ENCODE measurements at regions not wholly inside any gene's neighbourhood (a gene's known extent, or its start where the extent isn't known, plus 50 kb on each side); places are given as distances from the start of the nearest gene placed in this dataset.

DNA sequence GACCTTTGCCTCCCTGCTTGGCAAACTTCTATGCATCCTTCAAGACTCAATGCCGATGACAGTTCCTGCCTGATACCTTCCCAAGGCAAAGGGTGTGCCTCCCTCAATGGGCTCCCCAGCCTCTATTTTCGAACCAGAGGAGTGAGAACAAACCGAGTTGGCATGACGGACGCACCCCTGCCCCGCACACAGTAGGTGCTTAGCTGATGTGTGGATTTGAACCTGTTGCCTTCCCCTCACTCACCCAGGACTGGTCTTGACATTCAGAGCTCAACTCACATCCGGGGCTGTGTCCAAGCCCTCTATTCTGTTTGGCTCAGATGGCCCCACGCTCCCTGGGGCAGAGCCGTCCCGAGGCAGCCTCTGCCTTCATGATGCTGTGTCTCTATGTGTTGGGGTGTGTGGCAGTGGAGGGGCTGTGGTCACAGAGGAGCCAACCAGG, 52.2 kb upstream of the SLC6A11 start:
- Mint-ChIP-seq H3K27ac (no peak overlapping the region), H3K4me1 (no peaks in the 10 kb centered on the region), H3K4me3 (no peak overlapping the region), H3K36me3 (no peaks in the 10 kb centered on the region), H3K27me3 (ENCODE audit: low read depth in 2 of 2) (peaks cover 12 to 42% of the 10 kb centered on the region in 2 donors), H3K9me3 (no peaks in the 10 kb centered on the region)
- no peak overlapping the region for H3K27ac ChIP-seq (ENCODE audit: low read length)
- TF ChIP-seq, protein P1, sequence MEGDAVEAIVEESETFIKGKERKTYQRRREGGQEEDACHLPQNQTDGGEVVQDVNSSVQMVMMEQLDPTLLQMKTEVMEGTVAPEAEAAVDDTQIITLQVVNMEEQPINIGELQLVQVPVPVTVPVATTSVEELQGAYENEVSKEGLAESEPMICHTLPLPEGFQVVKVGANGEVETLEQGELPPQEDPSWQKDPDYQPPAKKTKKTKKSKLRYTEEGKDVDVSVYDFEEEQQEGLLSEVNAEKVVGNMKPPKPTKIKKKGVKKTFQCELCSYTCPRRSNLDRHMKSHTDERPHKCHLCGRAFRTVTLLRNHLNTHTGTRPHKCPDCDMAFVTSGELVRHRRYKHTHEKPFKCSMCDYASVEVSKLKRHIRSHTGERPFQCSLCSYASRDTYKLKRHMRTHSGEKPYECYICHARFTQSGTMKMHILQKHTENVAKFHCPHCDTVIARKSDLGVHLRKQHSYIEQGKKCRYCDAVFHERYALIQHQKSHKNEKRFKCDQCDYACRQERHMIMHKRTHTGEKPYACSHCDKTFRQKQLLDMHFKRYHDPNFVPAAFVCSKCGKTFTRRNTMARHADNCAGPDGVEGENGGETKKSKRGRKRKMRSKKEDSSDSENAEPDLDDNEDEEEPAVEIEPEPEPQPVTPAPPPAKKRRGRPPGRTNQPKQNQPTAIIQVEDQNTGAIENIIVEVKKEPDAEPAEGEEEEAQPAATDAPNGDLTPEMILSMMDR (IDR thresholded peaks at IDR 0.05) = no peak
- DNase-seq (no peak), ATAC-seq (no peak)
- no peaks in the 10 kb centered on the region for H3K9me3 ChIP-seq (ENCODE audit: control insufficient read depth, insufficient read depth, low read length)
- H3K36me3 ChIP-seq (ENCODE audit: control insufficient read depth, insufficient read depth, low read length) = no peaks in the 10 kb centered on the region
- no peak overlapping the region for H3K4me3 ChIP-seq (ENCODE audit: low read length)
- WGBS (ENCODE audit: insufficient coverage) = 82% methylated on average over 10 of the region's 10 CpGs
- no peaks in the 10 kb centered on the region for H3K4me1 ChIP-seq (ENCODE audit: control insufficient read depth, insufficient read depth, low read length)
- no peaks in the 10 kb centered on the region for H3K27me3 ChIP-seq (ENCODE audit: control insufficient read depth, insufficient read depth, low read length)
- intact Hi-C loops (cut with micrococcal nuclease) = no loop called here

DNA sequence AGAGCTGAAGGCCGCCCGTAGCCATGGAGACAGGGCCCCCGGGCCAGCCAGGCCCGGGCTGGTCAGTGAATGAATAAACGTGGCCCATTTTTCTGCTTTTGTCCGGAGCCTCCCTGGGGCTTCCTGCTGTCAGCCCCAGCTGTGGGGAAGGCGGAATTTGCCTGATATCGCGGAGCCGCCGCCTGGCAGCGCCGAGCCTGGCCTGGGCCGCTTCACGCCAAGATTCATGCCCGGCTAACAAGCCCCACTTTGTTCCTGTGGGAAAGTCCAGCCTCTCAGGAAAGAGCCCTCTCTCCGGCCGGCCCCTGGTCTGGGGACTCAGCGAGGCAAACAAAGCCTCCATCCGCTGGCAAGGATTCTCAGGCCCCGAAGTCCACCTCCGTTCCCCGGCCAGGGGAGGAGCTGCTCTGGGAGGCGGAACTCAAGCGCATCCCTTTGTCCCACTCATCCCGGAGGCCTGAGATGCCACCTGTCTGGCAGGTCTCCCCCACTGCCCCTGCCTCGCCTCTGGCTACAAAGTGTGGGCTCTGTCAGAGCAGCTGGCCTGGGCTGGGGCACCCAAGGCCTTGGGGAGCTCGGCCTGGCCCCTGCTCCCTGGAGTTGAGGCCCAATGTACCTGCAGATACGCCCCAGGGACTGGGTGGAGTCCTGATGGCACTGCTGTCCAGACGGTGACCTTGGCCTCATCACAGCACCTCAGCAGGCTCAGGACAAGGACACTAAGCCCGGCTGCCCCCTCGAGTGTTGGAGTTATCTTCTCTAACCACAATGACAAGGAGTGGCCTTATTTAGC, 51.6 kb upstream of the SLC6A11 start:
- DNase-seq (no peak), ATAC-seq (no peak)
- H3K27ac ChIP-seq (ENCODE audit: low read length) = no peak overlapping the region
- H3K36me3 ChIP-seq (ENCODE audit: control insufficient read depth, insufficient read depth, low read length) = no peaks in the 10 kb centered on the region
- peaks cover 12 to 42% of the 10 kb centered on the region in 2 donors for H3K27me3 Mint-ChIP-seq (ENCODE audit: low read depth in 2 of 2)
- no peak overlapping the region for H3K4me3 ChIP-seq (ENCODE audit: low read length)
- H3K4me1 Mint-ChIP-seq = no peaks in the 10 kb centered on the region
- H3K27me3 ChIP-seq (ENCODE audit: control insufficient read depth, insufficient read depth, low read length) = no peaks in the 10 kb centered on the region
- H3K27ac Mint-ChIP-seq = no peak overlapping the region
- 52% methylated on average over 32 of the region's 32 CpGs for WGBS (ENCODE audit: insufficient coverage)
- intact Hi-C loops (cut with micrococcal nuclease) = no loop called here
- H3K9me3 Mint-ChIP-seq = no peaks in the 10 kb centered on the region
- TF ChIP-seq, protein P1 (IDR thresholded peaks at IDR 0.05) = no peak
- no peak overlapping the region for H3K4me3 Mint-ChIP-seq
- H3K4me1 ChIP-seq (ENCODE audit: control insufficient read depth, insufficient read depth, low read length) = no peaks in the 10 kb centered on the region
- H3K9me3 ChIP-seq (ENCODE audit: control insufficient read depth, insufficient read depth, low read length) = no peaks in the 10 kb centered on the region
- no peaks in the 10 kb centered on the region for H3K36me3 Mint-ChIP-seq

DNA sequence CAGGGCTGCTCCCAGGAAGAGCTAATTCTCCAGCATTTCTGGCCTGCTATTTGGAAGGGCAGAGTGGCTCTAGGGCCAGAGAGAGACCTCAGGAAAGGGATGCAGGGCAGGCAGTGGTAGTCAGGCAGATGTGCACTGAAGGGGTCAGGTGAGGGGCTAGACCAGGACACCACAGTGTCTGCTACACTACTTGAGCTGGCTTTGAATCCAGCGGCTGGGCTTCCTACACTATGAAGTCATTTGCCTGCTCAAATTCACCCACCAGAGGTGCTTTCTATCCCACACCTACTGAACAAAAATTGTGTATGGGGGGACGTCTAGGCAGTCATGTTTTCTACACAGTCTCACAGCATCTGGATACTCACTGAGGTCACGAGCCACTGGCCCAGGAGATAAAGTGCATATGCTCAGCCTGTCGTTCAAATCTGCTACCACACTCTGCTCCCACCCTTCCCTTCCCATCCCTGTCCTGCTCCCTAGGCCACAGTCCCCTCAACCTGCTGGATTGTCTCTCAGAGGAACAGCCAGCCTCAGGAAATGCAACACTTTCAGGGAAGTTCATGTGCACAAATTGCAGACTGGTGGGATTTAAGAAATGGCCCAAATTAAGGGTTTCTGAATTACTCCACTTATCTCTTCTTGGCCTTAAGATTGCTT, 49.9 kb upstream of the SLC6A11 start:
- H3K9me3 Mint-ChIP-seq = no peaks in the 10 kb centered on the region
- Histone ChIP-seq H3K27ac (ENCODE audit: low read length) (no peak overlapping the region), H3K36me3 (ENCODE audit: control insufficient read depth, insufficient read depth, low read length) (no peaks in the 10 kb centered on the region), H3K9me3 (ENCODE audit: control insufficient read depth, insufficient read depth, low read length) (no peaks in the 10 kb centered on the region), H3K4me1 (ENCODE audit: control insufficient read depth, insufficient read depth, low read length) (no peaks in the 10 kb centered on the region), H3K4me3 (ENCODE audit: low read length) (no peak overlapping the region), H3K27me3 (ENCODE audit: control insufficient read depth, insufficient read depth, low read length) (no peaks in the 10 kb centered on the region)
- no peak overlapping the region for H3K4me3 Mint-ChIP-seq
- H3K4me1 Mint-ChIP-seq = no peaks in the 10 kb centered on the region
- H3K27me3 Mint-ChIP-seq (ENCODE audit: low read depth in 2 of 2) = peaks cover 7 to 41% of the 10 kb centered on the region in 2 donors
- H3K27ac Mint-ChIP-seq = no peak overlapping the region
- intact Hi-C loops (cut with micrococcal nuclease) = no loop called here
- H3K36me3 Mint-ChIP-seq = no peaks in the 10 kb centered on the region
- TF ChIP-seq, protein P1 (IDR thresholded peaks at IDR 0.05) = no peak
- WGBS (ENCODE audit: insufficient coverage) = 74% methylated on average over 4 of the region's 4 CpGs
- no peak for ATAC-seq
- no peak for DNase-seq
